ENCODE measurements at regions not wholly inside any gene's neighbourhood (a gene's known extent, or its start where the extent isn't known, plus 50 kb on each side); places are given as distances from the start of the nearest gene placed in this dataset.

- TF ChIP-seq CTCF (IDR thresholded peaks at IDR 0.05) (no peak), ZFX (IDR thresholded peaks at IDR 0.05; ENCODE audit: borderline replicate concordance) (no peak)
These were observed 163.4 kb upstream of the FSTL4 start for GRCh38 chr5:133775584-133776304.
